ENCODE measurements at regions not wholly inside any gene's neighbourhood (a gene's known extent, or its start where the extent isn't known, plus 50 kb on each side); places are given as distances from the start of the nearest gene placed in this dataset.

- no peak for DNase-seq (ENCODE audit: low read depth, low spot score)
- Histone ChIP-seq H3K4me3 (no peak overlapping the region), H3K9me3 (ENCODE audit: low read depth, low read length) (no peaks in the 10 kb centered on the region), H3K9ac (ENCODE audit: insufficient read length) (no peak overlapping the region), H3K27ac (no peak overlapping the region), H3K36me3 (ENCODE audit: insufficient read depth, low read length) (no peaks in the 10 kb centered on the region)
- no peak for TF ChIP-seq FOXP2 (optimal IDR thresholded peaks at IDR 0.05; ENCODE audit: control extremely low read depth, extremely low read length, insufficient read depth)
- TF ChIP-seq EZH2 (IDR thresholded peaks at IDR 0.05) = no peak
- no peak for TF ChIP-seq POLR2AphosphoS5 (IDR thresholded peaks at IDR 0.05; ENCODE audit: borderline replicate concordance, low read depth, low read length)
Measured at GRCh38 chr3:194738254-194739093, 52.8 kb downstream of the FAM43A start.

- Histone ChIP-seq H3K9ac (ENCODE audit: insufficient read length) (no peak overlapping the region), H3K27ac (no peak overlapping the region), H3K36me3 (ENCODE audit: insufficient read depth, low read length) (no peaks in the 10 kb centered on the region), H3K9me3 (ENCODE audit: low read depth, low read length) (no peaks in the 10 kb centered on the region), H3K4me3 (no peak overlapping the region)
- TF ChIP-seq EZH2 (IDR thresholded peaks at IDR 0.05) (no peak), FOXP2 (optimal IDR thresholded peaks at IDR 0.05; ENCODE audit: control extremely low read depth, extremely low read length, insufficient read depth) (no peak), POLR2AphosphoS5 (IDR thresholded peaks at IDR 0.05; ENCODE audit: borderline replicate concordance, low read depth, low read length) (no peak)
- no peak for DNase-seq (ENCODE audit: low read depth, low spot score)
Measured at GRCh38 chr3:194739498-194740284, 54.0 kb downstream of the FAM43A start.

- TF ChIP-seq FOXP2 (optimal IDR thresholded peaks at IDR 0.05; ENCODE audit: control extremely low read depth, extremely low read length, insufficient read depth) (no peak), POLR2AphosphoS5 (IDR thresholded peaks at IDR 0.05; ENCODE audit: borderline replicate concordance, low read depth, low read length) (no peak), EZH2 (IDR thresholded peaks at IDR 0.05) (no peak)
- Histone ChIP-seq H3K27ac (no peak overlapping the region), H3K9ac (ENCODE audit: insufficient read length) (no peak overlapping the region), H3K36me3 (ENCODE audit: insufficient read depth, low read length) (no peaks in the 10 kb centered on the region), H3K4me3 (no peak overlapping the region), H3K9me3 (ENCODE audit: low read depth, low read length) (no peaks in the 10 kb centered on the region)
- no peak for DNase-seq (ENCODE audit: low read depth, low spot score)
Measured at GRCh38 chr3:194740859-194741491, 55.3 kb downstream of the FAM43A start.

GRCh38 chr3:194741916-194742315, 56.2 kb downstream of the FAM43A start:
- TF ChIP-seq FOXP2 (optimal IDR thresholded peaks at IDR 0.05; ENCODE audit: control extremely low read depth, extremely low read length, insufficient read depth) (no peak), EZH2 (IDR thresholded peaks at IDR 0.05) (no peak), POLR2AphosphoS5 (IDR thresholded peaks at IDR 0.05; ENCODE audit: borderline replicate concordance, low read depth, low read length) (no peak)
- no peak for DNase-seq (ENCODE audit: low read depth, low spot score)
- H3K27ac ChIP-seq = no peak overlapping the region
- H3K9me3 ChIP-seq (ENCODE audit: low read depth, low read length) = no peaks in the 10 kb centered on the region
- no peak overlapping the region for H3K9ac ChIP-seq (ENCODE audit: insufficient read length)
- H3K4me3 ChIP-seq = no peak overlapping the region
- H3K36me3 ChIP-seq (ENCODE audit: insufficient read depth, low read length) = no peaks in the 10 kb centered on the region

- DNase-seq (ENCODE audit: low read depth, low spot score) = no peak
- Histone ChIP-seq H3K9ac (ENCODE audit: insufficient read length) (no peak overlapping the region), H3K36me3 (ENCODE audit: insufficient read depth, low read length) (no peaks in the 10 kb centered on the region), H3K9me3 (ENCODE audit: low read depth, low read length) (no peaks in the 10 kb centered on the region), H3K27ac (no peak overlapping the region), H3K4me3 (no peak overlapping the region)
- TF ChIP-seq FOXP2 (optimal IDR thresholded peaks at IDR 0.05; ENCODE audit: control extremely low read depth, extremely low read length, insufficient read depth) (no peak), POLR2AphosphoS5 (IDR thresholded peaks at IDR 0.05; ENCODE audit: borderline replicate concordance, low read depth, low read length) (no peak), EZH2 (IDR thresholded peaks at IDR 0.05) (no peak)
Measured at GRCh38 chr3:194744826-194745225, 59.1 kb downstream of the FAM43A start.

GRCh38 chr3:194745422-194746184, 59.9 kb downstream of the FAM43A start:
- no peak overlapping the region for H3K9ac ChIP-seq (ENCODE audit: insufficient read length)
- H3K27ac ChIP-seq = no peak overlapping the region
- TF ChIP-seq FOXP2 (optimal IDR thresholded peaks at IDR 0.05; ENCODE audit: control extremely low read depth, extremely low read length, insufficient read depth) = no peak
- TF ChIP-seq POLR2AphosphoS5 (IDR thresholded peaks at IDR 0.05; ENCODE audit: borderline replicate concordance, low read depth, low read length) = no peak
- TF ChIP-seq EZH2 (IDR thresholded peaks at IDR 0.05) = no peak
- H3K4me3 ChIP-seq = no peak overlapping the region
- no peak for DNase-seq (ENCODE audit: low read depth, low spot score)
- no peaks in the 10 kb centered on the region for H3K36me3 ChIP-seq (ENCODE audit: insufficient read depth, low read length)
- no peaks in the 10 kb centered on the region for H3K9me3 ChIP-seq (ENCODE audit: low read depth, low read length)

- no peak overlapping the region for H3K9ac ChIP-seq (ENCODE audit: insufficient read length)
- TF ChIP-seq POLR2AphosphoS5 (IDR thresholded peaks at IDR 0.05; ENCODE audit: borderline replicate concordance, low read depth, low read length) (no peak), EZH2 (IDR thresholded peaks at IDR 0.05) (no peak), FOXP2 (optimal IDR thresholded peaks at IDR 0.05; ENCODE audit: control extremely low read depth, extremely low read length, insufficient read depth) (no peak)
- no peak for DNase-seq (ENCODE audit: low read depth, low spot score)
Measured at GRCh38 chr3:194748225-194748624, 62.5 kb downstream of the FAM43A start.

More at GRCh38 chr3:194748225-194748624, 62.5 kb downstream of the FAM43A start:
- Histone ChIP-seq H3K27ac (no peak overlapping the region), H3K4me3 (no peak overlapping the region), H3K36me3 (ENCODE audit: insufficient read depth, low read length) (no peaks in the 10 kb centered on the region), H3K9me3 (ENCODE audit: low read depth, low read length) (no peaks in the 10 kb centered on the region)

All from SK-N-MC (cell line).